HG02798 (cell line): ENCODE measurements at regions not wholly inside any gene's neighbourhood (a gene's known extent, or its start where the extent isn't known, plus 50 kb on each side); places are given as distances from the start of the nearest gene placed in this dataset.

Experiments
- ATAC-seq: cut with Tn5 transposase; IDR thresholded peaks from one replicate; pipeline ENCODE4 v1.9.1; 2021; ENCODE audit warnings: mild to moderate bottlenecking; ENCODE audit not compliant: unreplicated experiment, poor library complexity

- ATAC-seq, result no peak
These were observed 113.4 kb upstream of the TCERG1L start for GRCh38 chr10:131424836-131425491.

- ATAC-seq, result no peak
These were observed 114.4 kb upstream of the TCERG1L start for GRCh38 chr10:131425752-131426533.

GRCh38 chr10:131426534-131426898 lies 115.0 kb upstream of the TCERG1L start:
- no peak for ATAC-seq

- ATAC-seq, result no peak
These were observed 115.8 kb upstream of the TCERG1L start for GRCh38 chr10:131427281-131427680.

GRCh38 chr10:131427901-131428300 lies 116.4 kb upstream of the TCERG1L start:
- no peak for ATAC-seq

- no peak for ATAC-seq
These were observed 117.6 kb upstream of the TCERG1L start for GRCh38 chr10:131429141-131429540.

GRCh38 chr10:131429942-131430341 lies 118.4 kb upstream of the TCERG1L start:
- no peak for ATAC-seq

GRCh38 chr10:131430716-131431412 lies 119.3 kb upstream of the TCERG1L start:
- ATAC-seq, result no peak

- no peak for ATAC-seq
These were observed 120.0 kb upstream of the TCERG1L start for GRCh38 chr10:131431533-131431932.

GRCh38 chr10:131431978-131432690 lies 120.6 kb upstream of the TCERG1L start:
- ATAC-seq, result no peak

GRCh38 chr10:131433568-131433967 lies 122.0 kb upstream of the TCERG1L start:
- ATAC-seq, result no peak

- ATAC-seq, result no peak
These were observed 123.7 kb upstream of the TCERG1L start for GRCh38 chr10:131435232-131435631.

GRCh38 chr10:131435760-131436457 lies 124.4 kb upstream of the TCERG1L start:
- no peak for ATAC-seq

- no peak for ATAC-seq
These were observed 124.9 kb upstream of the TCERG1L start for GRCh38 chr10:131436458-131436857.

- no peak for ATAC-seq
These were observed 126.3 kb upstream of the TCERG1L start for GRCh38 chr10:131437556-131438475.

- ATAC-seq, result no peak
These were observed 127.1 kb upstream of the TCERG1L start for GRCh38 chr10:131438665-131439064.

- ATAC-seq, result no peak
These were observed 128.2 kb upstream of the TCERG1L start for GRCh38 chr10:131439705-131440104.

GRCh38 chr10:131440405-131441360 lies 129.2 kb upstream of the TCERG1L start:
- ATAC-seq, result no peak
